NCI-H748 (cell line): ENCODE measurements at regions not wholly inside any gene's neighbourhood (a gene's known extent, or its start where the extent isn't known, plus 50 kb on each side); places are given as distances from the start of the nearest gene placed in this dataset.

Experiments used
- DNase-seq: peaks from one replicate; lab custom pipeline; 2025; ENCODE audit not compliant: unreplicated experiment; lab: John Stamatoyannopoulos, UW

DNA sequence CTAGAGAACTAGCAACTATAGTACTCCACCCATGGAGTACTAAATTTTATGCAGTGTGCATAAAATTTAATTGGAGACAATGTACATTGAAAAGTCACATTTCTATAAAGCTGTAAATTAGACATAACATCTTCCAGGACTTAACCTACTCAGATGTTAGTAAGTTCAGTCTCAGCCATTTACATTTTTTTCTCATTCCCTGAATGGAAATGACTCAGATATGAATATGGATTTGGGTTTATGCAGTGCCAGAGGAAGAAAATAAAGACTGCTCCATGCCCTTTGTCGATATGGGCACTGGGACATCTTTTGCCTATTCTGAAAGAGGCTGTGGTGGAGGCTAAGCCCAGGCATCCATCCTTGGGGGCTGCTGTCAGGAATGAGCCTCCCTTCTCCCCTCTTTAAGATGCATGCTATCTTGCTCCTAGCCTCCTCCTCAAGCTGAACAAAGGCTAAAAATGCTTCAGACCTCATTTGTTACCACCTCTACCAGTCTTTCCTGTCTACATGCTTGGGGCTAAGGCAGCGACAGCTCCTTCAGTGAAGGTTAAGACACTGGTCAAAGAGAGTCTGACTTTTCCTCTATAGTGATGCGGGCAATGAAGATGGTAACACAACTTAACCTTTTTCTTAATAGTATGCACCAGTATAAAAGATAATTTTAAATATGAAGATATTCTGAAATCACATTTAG, 486.8 kb upstream of the ANKRD30A start:
- no peak for DNase-seq

DNA sequence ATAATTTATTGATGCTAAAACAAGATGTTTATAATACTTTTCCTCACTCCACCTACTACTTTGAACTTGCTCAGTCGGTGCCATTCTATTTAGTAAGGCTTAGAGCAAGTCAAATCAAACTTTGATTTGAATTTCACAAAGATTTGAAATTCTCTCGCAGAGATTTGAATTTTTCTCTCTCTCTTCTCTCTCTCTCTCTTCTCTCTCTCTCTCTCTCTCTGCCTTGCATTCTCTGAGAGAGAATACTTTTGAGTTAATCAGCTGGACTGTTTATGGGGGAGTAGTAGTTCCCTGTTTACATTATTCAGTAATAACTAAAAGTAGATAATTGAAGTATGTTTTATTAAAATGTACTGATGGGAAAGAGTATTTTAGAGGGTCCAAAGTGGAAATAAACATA, 488.5 kb upstream of the ANKRD30A start:
- no peak for DNase-seq

DNA sequence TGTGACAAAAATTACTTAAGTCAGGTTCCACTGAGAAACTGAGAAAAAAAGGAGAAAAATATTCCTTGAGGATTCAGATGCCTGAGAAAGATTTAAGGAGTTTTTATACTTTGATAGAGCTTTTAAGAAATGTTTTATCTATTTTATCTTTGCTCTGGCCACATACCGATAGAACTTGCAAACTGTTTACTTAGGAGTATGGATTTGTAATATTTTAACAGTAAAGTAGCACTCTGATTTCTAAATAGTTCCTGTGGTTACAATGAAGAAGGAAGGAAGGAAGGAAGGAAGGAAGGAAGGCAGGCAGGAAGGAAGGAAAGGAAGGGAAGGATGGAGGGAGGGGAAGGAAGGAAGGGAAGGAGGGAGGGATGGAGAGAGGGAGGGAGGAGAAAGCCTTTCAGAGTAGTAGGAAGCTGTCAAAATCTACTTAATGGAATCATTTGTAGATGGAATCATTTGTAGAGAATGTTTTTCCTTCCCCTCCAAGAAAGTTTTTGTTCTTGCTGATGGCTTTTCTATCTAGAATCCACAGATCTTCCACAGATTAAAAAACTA, 489.0 kb upstream of the ANKRD30A start:
- no peak for DNase-seq

DNA sequence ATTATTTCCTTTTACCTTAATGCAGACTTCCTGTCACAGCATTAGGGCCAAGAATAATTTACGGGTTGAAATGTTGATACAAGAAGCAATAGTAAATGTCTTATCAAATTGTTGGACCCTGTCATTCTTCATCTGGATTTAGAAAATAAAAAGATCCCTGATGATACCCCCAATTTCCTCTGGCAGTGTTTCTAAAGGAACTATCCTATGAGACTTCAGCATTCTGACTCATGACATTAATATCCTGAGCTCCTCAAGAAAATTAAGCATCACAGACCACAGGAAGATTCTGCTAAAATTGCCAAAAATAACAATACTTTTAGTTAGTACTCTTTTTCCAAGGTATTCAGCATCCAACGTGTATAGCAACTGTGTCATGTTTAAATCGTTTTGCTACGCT, 490.5 kb upstream of the ANKRD30A start:
- no peak for DNase-seq

DNA sequence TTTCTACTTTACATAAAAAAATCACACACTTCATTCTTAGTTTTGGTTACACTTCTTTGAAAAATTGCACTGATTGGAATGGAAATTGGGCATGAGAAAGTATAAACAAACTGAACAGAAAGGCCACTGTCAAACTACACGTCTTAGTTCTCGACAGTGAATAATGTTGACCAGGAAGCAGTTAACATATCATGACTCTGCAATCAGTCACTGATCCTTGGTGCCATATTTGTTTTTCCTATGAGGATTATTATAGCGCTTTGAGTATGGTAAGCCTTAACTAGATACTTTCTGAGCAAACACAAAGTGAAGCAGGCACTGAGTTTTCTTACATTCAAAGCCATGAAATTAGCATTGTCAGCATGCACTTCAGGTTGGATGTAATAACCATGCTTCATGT, 495.1 kb upstream of the ANKRD30A start:
- DNase-seq: peak; percentile 3

DNA sequence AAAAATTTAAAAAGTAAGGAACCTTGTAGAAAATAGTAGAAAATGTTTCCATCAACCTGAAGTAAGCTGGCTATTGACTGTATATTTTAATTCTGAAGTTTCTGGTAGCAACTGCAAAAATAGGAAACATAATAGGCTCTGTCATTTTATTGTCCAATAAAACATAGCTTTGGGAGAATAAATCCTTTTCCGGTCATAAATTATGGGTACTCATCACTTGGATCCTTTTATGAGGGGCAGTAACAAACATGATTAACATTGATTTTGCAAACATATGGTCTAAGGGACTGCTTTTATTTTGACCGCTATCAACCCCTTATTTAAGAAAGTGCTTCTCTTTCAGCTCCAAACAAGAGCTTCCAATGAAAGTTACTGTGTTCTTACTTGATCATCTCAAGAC, 495.9 kb upstream of the ANKRD30A start:
- no peak for DNase-seq

DNA sequence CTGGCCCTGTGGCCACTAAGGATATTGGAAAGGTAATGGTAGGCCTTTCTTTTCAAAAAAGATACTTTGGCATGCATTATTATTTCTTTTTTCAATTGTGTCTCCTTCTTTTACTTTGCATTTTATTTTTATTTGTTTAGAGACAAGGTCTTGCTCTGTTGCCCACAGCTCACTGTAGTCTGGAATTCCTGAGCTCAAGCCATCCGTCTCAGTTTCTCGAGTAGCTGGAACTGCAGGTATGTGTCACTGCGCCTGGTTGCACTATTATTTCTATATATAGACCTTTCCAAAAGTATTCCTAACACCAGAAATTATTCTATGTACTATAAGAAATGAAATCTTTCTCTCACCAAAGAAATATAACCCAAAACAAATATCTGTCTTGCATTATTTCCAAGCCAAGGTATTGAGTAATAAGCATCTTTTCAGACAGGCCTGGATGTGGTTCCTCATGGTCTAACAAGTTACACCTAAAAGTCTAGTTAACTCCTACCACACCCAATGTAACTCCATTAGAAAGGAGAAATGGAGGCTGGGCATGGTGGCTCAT, 500.8 kb upstream of the ANKRD30A start:
- no peak for DNase-seq

DNA sequence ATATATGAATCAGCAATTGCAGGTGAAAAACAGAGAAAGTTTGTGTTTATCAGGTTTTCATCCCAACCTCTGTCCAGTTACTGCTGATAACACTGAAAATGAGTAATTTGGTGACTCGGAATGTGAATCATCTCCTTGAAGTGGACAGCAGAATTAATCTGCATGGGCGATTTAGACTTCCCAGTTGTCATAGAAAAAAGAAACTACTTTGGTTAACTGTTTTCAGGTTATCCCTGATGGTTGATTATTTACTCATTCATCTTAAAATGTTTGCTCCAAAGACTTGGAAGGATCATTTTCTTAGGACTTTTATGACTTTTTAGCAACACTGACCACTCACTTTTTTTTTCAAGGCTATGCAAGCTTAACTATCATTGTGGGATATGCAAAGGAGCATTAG, 504.1 kb upstream of the ANKRD30A start:
- no peak for DNase-seq

DNA sequence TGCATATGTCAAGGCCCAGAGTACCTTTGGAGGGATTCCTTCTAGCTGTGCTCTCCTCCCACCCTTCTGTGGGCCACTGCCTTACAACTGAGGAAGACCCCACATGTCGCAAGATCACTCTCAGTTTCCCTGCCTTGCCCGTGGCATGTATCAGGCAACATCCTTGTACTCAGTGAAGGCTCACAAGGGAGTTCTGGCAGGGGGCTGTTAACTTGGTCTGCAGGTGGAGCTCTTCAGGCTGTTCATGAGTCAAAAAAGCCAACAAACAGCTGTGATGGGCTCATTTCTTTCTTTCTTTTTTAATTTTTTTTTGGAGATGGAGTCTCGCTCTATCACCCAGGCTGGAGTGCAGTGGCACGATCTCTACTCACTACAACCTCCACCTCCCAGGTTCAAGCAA, 513.0 kb upstream of the ANKRD30A start:
- no peak for DNase-seq

DNA sequence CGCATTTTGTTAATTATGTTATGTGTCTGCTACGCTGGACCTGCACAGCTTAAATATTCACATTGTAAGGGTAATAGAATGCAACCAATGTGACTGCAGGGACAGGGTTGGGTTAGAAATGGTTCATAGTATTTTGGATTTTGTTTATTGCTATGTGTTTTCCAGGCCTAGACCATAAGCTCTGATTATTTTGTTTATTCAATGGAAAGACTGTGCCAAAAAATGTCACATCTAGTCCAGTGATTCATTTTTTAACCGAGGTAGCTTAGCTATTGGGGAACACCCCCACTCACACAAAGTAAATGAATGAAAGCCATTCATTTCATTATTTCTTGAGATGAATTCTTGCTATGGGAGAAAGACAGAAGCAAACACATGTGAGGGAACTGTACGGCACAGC, 516.5 kb upstream of the ANKRD30A start:
- DNase-seq: no peak

DNA sequence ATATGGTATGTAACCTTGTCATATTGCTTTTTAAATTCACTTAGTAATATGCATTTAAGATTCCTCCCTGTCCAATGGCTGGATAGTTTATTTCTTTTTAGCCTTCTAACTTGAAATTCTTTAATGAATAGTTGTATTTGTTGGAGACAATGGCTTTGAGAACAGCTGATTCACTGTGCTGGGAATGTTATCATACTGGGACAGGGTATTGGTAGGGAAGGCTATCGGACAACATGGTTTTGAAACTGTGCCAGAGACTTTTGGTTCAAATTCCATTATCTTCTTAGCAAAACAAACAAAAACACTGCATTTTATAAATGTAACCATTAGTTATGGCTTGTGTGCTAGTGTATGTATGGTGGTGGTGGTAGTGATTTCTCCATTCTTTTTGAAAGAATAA, 517.1 kb upstream of the ANKRD30A start:
- no peak for DNase-seq

DNA sequence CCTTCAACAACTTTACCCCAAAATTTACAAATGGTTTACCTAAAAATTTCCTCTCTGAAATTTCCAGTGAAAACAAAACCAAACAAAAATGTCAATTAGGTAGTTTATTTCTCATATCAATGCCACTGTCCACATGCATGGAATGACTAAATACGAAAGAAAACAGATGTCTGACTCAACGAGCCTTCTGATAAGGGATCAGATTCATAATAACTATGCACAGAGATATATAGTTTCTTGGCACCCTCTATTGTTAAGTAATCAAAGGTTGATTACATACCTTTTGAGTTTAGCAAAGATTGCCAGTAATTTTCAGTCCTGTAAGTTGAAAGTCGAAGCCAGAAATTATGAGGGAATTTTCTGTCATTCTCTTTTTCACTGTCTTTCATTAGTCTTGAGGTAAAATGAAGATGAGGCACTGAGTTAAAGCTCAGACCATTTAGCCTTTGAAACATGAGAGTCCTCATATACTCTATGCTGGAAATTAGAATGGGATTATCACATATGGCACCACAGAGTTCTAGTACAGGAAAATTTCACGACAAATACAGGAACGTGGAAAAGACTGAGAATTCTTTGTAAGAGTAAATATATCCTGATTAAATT, 519.1 kb upstream of the ANKRD30A start:
- no peak for DNase-seq

DNA sequence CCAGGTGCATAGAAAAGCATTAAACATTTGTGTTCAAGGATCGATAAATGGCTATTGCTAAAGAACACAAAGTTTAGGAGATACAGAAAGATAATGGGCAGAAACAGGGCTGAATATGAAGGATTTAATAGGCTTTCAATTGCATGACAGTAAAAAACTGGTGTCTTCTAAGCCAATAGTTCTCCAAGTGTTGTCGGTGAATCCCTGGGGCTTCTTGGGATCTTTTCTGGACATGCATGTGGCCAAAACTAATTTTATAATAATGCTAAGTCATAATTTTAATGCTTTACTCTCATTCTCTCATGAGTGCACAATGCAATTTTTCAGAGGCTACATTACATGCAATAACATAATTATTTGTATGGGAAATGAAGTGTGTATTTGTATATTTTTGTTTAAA, 521.1 kb upstream of the ANKRD30A start:
- no peak for DNase-seq

DNA sequence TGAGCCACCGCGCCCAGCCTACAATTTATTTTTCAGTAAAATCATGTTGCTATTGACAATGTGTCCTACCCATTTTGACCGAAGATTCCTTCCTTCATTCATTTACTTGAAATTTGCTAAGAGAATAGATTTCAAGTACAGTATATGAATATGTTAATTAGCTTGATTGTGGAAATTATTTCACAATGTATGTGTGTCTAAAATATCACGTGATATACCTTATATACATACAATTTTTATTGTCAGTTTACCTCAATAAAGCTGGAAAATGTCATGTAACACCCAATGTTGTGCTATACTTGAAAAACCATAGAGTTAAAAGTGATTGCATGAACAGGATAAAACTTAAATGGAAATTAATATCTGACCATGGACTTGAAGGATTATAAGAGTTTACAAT, 521.7 kb upstream of the ANKRD30A start:
- DNase-seq: no peak

DNA sequence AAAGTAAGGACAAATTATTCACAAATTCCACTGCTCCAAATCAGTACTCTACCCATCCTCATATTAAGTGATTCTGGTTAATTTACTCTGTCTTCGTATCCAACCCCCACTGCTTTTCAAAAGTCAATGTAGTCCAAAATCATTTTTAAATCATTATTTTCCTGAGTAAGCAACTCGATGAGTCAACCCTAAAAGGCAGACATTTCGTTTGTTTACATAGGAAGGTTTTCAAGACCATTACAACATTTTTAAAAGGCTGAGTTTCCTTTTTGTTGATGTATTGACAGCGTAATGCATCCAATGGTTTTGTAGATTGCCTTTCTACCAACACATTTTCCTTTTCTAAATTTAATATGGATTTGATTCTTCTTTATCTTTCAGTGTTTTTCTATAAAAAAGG, 523.0 kb upstream of the ANKRD30A start:
- peak; percentile 8 for DNase-seq

DNA sequence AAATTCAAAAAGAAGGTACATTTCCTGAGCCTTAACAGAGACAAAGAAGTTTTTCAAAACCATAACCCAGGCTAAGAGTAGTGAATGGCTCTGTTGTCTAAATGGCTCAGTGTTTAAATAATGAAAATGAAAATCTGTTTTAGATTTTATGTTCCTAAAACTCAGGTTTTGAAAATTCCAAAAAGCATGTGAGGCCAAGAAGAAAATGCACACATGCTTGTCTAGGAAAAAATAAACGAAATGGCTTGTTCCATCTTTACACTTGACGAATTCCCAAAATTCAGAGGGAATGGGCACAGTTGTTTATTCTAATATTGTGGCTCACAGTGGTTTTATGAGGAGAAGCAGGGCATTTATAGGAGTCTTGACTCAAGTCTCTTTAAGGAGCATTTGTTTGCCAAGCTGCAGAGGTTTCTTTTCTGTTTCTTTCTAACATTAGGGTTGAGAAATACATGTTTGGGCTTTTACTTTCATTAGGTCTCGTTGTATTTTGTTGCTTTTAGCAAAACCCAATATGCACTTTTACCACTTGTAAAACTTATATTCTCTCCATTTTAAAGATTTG, 527.6 kb upstream of the ANKRD30A start:
- DNase-seq: no peak

DNA sequence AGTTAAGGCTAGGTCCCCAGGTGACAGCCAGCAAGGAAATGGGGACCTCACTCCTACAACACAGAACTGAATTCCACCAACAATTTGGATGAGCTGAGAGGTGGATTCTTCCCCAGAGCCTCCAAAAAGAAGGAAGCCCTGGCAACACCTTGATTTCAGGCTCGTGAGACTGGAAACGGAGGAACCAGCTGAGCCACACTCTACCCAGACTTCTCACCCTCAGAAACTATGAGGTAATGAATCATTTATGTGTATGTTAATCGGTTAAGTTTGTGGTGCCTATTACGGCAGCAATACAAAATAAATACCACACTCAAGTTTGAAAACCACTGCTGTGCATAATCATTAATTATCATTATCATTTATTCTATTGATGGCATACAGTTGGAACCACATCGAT, 532.4 kb upstream of the ANKRD30A start:
- no peak for DNase-seq

DNA sequence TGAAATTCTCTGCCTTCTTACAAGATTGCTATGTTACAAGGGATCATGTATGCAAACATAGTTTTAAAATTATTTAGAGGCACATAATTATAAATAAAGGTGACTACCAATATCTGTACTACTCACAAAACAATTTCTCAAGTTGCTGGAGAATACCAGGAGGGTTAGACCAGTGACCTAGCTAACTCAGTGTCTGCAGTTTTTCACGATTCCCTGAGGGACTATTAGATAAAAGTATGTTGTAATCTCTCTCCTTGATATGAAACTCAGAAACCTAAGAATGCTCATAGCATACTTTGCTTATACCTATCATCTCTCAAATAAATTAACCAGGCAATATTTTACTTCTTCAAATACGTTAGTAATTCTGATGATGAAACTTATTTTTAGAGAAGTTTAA, 534.0 kb upstream of the ANKRD30A start:
- DNase-seq: no peak

DNA sequence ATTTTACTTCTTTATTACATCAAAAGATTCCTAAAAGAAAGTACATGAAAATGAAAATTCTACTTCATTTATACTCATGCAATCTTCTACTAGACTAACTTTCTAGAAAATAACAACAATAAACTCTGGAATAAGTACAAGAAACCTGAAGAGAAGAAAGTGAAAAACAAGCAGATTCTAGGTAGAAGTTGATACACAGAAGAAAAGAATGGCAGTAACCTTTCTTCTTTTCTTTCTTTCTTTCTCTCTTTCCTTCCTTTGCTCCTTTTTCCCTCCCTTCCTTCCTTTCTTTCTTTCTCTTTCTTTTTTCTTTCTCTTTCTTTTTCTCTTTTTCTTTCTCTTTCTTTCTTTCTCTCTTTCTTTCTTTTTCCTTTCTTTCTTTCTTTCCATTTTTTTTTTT, 541.7 kb upstream of the ANKRD30A start:
- DNase-seq: no peak

DNA sequence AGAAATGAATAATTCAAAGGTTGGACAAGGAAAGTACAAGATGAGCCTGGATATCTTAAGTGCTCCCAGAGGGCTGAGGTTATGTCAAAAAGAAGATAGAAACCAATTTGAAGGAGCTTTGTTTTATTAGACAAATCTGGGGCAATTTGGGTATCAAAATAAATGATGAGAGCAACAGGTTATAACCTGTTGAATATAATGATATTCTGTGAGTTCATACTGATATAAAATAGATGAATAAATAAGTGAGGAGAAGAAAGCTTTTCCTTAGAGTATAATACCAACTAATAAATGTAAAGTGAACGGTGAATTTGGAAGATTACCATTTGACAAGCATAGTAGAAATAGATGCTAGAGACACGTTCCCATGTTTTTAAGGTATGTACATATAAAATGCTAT, 544.2 kb upstream of the ANKRD30A start:
- no peak for DNase-seq

DNA sequence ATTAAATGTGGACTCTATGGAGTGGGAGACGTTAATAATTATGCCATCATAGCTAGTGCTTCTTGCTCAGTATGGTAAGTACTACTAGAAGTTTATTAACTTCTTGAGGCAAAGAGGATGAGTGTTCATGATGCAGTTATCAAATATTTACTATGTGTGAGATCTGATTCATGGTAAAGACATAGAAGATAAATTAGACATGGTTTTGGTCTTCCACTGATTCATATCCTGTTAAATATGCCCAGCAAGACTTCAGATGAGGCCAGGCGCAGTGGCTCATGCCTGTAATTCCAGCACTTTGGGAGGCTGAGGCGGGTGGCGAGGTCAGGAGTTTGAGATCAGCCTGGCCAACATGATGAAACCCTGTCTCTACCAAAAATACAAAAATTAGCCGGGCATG, 547.1 kb upstream of the ANKRD30A start:
- DNase-seq: no peak

DNA sequence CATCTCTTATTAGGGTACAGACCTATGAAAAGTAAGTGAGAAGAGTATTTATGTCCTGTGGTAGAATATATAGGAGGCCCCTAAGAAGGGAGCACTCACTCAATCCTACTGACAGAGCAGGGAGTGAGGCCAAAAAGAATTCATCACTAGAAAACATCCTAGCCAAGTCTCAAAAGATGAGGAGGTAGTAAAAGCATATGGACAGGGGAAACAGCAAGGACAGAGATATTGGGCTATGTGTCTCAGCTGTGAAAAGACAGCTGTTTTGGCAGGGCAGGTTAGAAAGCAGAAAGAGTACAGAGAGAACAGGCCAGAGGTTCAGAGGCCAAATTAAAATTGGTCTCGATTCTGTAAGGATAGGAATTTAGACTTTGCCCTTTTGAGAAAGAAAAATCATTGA, 548.3 kb upstream of the ANKRD30A start:
- no peak for DNase-seq
